Epithelial cell of esophagus (primary cell): ENCODE measurements at regions not wholly inside any gene's neighbourhood (a gene's known extent, or its start where the extent isn't known, plus 50 kb on each side); places are given as distances from the start of the nearest gene placed in this dataset.

Experiments used
- DNase-seq: peaks from one replicate; pipeline ENCODE4 v3.0.0; 2010; ENCODE audit warnings: low read depth
- H3K4me3 ChIP-seq: 2 replicates; pipeline ENCODE4 v1.5.1; 2011; ENCODE audit warnings: mild to moderate bottlenecking, low read length, control low read depth
- TF ChIP-seq, protein P1 (sequence below): IDR thresholded peaks from 2 replicates; pipeline ENCODE4 v1.5.1; 2011; ENCODE audit warnings: low read depth, mild to moderate bottlenecking, low read length, control low read depth, inconsistent platforms; ENCODE audit not compliant: insufficient read depth; ENCODE audit errors: missing control alignments

DNA sequence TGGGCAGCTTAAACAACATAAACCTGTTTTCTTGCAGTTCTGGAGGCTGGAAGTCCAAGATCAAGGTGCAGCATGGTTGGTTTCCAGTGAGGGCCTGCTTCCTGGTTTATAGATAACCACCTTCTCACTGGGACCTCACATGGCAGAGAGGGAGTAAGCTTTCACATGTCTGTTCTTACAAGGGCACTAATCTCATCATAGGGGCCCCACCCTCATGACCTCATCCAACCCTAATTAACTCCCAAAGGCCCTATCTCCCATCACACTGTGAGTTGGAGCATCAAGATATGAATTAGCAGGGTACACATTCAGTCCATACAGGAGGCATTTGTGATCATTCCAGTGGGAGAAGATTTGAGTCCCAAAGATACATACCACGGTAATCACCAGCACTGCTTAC, 50.5 kb upstream of the GRIN2A start:
- DNase-seq = no peak
- TF ChIP-seq, protein P1, sequence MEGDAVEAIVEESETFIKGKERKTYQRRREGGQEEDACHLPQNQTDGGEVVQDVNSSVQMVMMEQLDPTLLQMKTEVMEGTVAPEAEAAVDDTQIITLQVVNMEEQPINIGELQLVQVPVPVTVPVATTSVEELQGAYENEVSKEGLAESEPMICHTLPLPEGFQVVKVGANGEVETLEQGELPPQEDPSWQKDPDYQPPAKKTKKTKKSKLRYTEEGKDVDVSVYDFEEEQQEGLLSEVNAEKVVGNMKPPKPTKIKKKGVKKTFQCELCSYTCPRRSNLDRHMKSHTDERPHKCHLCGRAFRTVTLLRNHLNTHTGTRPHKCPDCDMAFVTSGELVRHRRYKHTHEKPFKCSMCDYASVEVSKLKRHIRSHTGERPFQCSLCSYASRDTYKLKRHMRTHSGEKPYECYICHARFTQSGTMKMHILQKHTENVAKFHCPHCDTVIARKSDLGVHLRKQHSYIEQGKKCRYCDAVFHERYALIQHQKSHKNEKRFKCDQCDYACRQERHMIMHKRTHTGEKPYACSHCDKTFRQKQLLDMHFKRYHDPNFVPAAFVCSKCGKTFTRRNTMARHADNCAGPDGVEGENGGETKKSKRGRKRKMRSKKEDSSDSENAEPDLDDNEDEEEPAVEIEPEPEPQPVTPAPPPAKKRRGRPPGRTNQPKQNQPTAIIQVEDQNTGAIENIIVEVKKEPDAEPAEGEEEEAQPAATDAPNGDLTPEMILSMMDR = no peak
- no peak overlapping the region for H3K4me3 ChIP-seq

DNA sequence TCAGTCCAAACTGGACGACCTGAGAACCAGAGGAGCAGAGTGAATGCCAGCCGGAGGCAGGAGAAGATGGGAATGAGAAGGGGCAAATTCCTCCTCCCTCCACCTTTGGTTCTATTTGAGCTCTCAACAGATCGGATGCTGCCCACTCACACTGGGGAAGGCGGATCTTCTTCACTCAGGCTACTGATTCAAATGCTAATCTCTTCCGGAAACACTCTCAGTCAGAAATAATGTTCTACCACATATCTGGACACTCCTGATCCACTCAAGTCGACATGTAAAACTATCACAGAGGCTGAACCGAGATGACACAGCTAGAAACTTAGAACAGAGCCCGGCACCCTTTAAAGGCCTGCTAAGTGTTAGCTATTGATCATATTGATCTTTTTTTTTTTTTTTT, 57.4 kb upstream of the GRIN2A start:
- TF ChIP-seq, protein P1 = no peak
- no peak overlapping the region for H3K4me3 ChIP-seq
- no peak for DNase-seq

DNA sequence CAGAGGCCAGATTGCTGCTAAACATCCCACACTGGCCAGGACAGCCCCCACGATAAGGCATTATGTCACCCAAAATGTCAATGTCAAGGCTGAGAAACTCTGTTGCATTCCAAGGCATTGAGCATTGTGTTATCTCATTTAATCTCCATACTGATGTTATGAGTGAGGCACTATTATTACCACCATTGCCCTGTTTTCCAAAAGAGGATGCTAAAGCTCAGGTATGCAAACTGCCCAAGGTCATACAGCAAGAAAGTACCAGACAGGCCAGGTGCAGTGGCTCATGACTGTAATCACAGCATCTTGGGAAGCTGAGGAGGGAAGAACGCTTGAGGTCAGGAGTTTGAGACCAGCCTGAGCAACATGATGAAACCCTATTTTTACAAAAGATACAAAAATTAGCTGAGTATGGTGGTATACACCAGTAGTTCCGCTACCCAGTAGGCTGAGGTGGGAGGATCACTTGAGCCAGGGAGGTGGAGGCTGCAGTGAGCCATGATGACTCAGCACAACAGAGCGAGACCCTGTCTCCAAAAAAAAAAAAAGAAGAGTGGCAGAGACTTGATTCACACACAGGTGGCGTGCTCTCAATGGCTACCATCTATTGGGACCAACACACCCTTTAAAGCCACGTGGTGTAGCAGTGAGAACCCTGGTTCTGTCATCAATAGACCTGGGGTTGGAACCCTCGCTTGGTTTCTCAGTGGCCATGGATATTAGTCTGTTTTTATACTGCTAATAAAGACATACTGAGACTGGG, 58.8 kb upstream of the GRIN2A start:
- TF ChIP-seq, protein P1 = no peak
- no peak for DNase-seq
- H3K4me3 ChIP-seq = no peak overlapping the region

DNA sequence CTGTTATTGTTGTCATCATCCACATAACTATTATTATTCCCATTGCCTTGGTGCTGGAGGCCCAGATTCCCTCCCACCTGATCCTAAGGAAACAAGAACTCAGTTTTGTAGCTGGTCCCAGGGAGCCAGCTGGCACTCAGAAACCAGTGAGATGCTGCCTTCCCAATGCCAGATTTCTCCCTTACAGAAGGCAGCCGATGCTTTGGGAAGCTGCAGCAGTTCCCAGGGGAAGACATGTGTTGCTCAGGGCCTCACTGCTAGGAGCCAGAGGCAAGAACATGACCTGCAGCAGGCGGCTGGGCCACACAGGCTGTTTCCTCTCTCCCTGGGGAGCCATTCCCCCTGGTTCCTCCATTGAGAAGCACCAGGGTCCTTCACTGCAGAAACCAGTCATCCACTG, 59.9 kb upstream of the GRIN2A start:
- no peak overlapping the region for H3K4me3 ChIP-seq
- DNase-seq = no peak
- TF ChIP-seq, protein P1 = no peak

DNA sequence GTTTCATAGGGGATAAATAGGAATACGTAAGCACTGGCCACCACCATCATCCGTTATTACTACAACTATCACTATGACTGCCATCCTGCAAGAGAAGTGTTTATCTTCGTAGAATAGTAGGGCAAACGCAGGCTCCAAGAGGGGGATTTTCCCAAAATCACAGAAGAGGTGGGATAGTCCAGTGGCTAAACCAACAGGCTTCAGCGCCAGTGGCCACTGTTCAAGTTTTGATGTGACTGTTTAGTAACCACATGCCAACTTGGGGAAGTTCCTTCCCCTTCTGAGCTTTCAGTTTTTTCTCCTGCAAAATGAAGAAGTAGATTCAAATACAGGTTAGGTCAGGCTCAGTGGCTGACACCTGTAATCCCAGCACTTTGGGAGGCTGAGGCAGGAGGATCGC, 60.7 kb upstream of the GRIN2A start:
- TF ChIP-seq, protein P1 = no peak
- DNase-seq = no peak
- no peak overlapping the region for H3K4me3 ChIP-seq

DNA sequence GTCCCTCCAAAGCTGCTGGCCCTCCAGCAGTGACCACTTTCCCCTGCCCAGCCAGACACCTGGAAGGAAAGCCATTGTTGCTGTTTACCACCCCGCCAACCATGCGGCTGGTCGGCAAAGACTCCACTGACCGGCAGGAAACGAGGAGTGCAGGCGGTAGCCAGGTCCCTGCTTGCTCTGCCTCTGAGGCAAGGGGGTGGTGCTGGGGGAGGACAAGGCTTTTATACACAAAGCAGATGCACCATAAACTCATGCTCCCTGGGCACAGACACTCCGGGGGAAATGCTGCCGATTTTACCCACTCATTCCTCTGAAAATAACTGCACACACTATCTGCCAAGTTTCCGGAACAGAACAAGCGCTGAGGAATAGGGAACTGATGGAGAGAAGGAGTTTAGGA, 62.8 kb upstream of the GRIN2A start:
- DNase-seq = no peak
- no peak overlapping the region for H3K4me3 ChIP-seq
- TF ChIP-seq, protein P1 = no peak
